SK-N-SH treated with all-trans-retinoic acid at 6 μM for 48 hours (cell line): ENCODE measurements at regions not wholly inside any gene's neighbourhood (a gene's known extent, or its start where the extent isn't known, plus 50 kb on each side); places are given as distances from the start of the nearest gene placed in this dataset.

Experiments
- ATAC-seq: fragments of 200-7000 bp; cut with Tn5 transposase; 3 replicates; pipeline ENCODE4 v1.9.1; 2020; ENCODE audit warnings: mild to moderate bottlenecking, moderate library complexity
- ARNTL ChIP-seq: fragments of 450-650 bp; formaldehyde crosslinking; IDR thresholded peaks from 2 replicates; pipeline ENCODE4 v1.5.0; 2020; ENCODE audit warnings: low read depth, mild to moderate bottlenecking, moderate library complexity, borderline replicate concordance
- BACH2 ChIP-seq: fragments of 250-450 bp; sonication (Bioruptor Pico); IDR thresholded peaks from 2 replicates; pipeline ENCODE4 v1.9.0; 2021; ENCODE audit warnings: mild to moderate bottlenecking, borderline replicate concordance
- CSDC2 ChIP-seq: fragments of 250-450 bp; sonication (Bioruptor Pico); IDR thresholded peaks from 2 replicates; pipeline ENCODE4 v1.5.0; 2020; ENCODE audit warnings: mild to moderate bottlenecking, moderate library complexity
- ESRRG ChIP-seq: fragments of 250-450 bp; sonication (Bioruptor Pico); IDR thresholded peaks from 2 replicates; pipeline ENCODE4 v1.6.1; 2021; ENCODE audit warnings: mild to moderate bottlenecking
- GLIS3 ChIP-seq: fragments of 250-450 bp; sonication (Bioruptor Pico); IDR thresholded peaks from 2 replicates; pipeline ENCODE4 v1.5.0; 2020; ENCODE audit warnings: mild to moderate bottlenecking, moderate library complexity
- ISL1 ChIP-seq: fragments of 250-450 bp; sonication (Bioruptor Pico); IDR thresholded peaks from 2 replicates; pipeline ENCODE4 v2.1.2; 2022; ENCODE audit warnings: mild to moderate bottlenecking, moderate library complexity
- OSR1 ChIP-seq: fragments of 250-450 bp; sonication (Bioruptor Pico); IDR thresholded peaks from 2 replicates; pipeline ENCODE4 v1.8.0; 2022; ENCODE audit warnings: moderate library complexity, mild to moderate bottlenecking, inconsistent platforms
- PPARA ChIP-seq: fragments of 250-450 bp; sonication (Bioruptor Pico); IDR thresholded peaks from 2 replicates; pipeline ENCODE4 v1.5.0; 2020; ENCODE audit warnings: mild to moderate bottlenecking, borderline replicate concordance
- RARB ChIP-seq: fragments of 250-450 bp; sonication (Bioruptor Pico); IDR thresholded peaks from 2 replicates; pipeline ENCODE4 v1.8.0; 2021; ENCODE audit warnings: mild to moderate bottlenecking, moderate library complexity
- SNAI2 ChIP-seq: fragments of 250-450 bp; sonication (Bioruptor Pico); IDR thresholded peaks from 2 replicates; pipeline ENCODE4 v1.5.0; 2020; ENCODE audit warnings: mild to moderate bottlenecking, moderate library complexity
- TCF4 ChIP-seq: fragments of 250-450 bp; sonication (Bioruptor Pico); IDR thresholded peaks from 2 replicates; pipeline ENCODE4 v1.8.0; 2021; ENCODE audit warnings: mild to moderate bottlenecking, moderate library complexity, borderline replicate concordance
- TOX ChIP-seq: fragments of 250-450 bp; sonication (Bioruptor Pico); IDR thresholded peaks from 2 replicates; pipeline ENCODE4 v1.8.0; 2021; ENCODE audit warnings: mild to moderate bottlenecking, moderate library complexity, borderline replicate concordance
- ZC3H10 ChIP-seq: fragments of 250-450 bp; sonication (Bioruptor Pico); IDR thresholded peaks from 2 replicates; pipeline ENCODE4 v1.5.1; 2021; ENCODE audit warnings: mild to moderate bottlenecking, moderate library complexity
- ZFP3 ChIP-seq: fragments of 250-450 bp; sonication (Bioruptor Pico); IDR thresholded peaks from 2 replicates; pipeline ENCODE4 v1.5.0; 2020; ENCODE audit warnings: mild to moderate bottlenecking, moderate library complexity
- ZFP30 ChIP-seq: fragments of 450-650 bp; formaldehyde crosslinking; IDR thresholded peaks from 2 replicates; pipeline ENCODE4 v1.5.0; 2022; ENCODE audit warnings: mild to moderate bottlenecking, moderate library complexity
- ZNF70 ChIP-seq: fragments of 450-650 bp; formaldehyde crosslinking; IDR thresholded peaks from 2 replicates; pipeline ENCODE4 v1.5.0; 2020; ENCODE audit warnings: mild to moderate bottlenecking, moderate library complexity
- ZNF8 ChIP-seq: fragments of 450-650 bp; formaldehyde crosslinking; IDR thresholded peaks from 2 replicates; pipeline ENCODE4 v1.5.0; 2020; ENCODE audit warnings: mild to moderate bottlenecking, moderate library complexity
- TF ChIP-seq, protein P1 (sequence below): fragments of 250-450 bp; sonication (Bioruptor Pico); IDR thresholded peaks from 2 replicates; pipeline ENCODE4 v1.8.0; 2020; ENCODE audit warnings: mild to moderate bottlenecking, moderate library complexity, borderline replicate concordance
- TF ChIP-seq, protein P2 (sequence below): fragments of 250-450 bp; sonication (Bioruptor Pico); IDR thresholded peaks from 2 replicates; pipeline ENCODE4 v1.5.1; 2021; ENCODE audit warnings: mild to moderate bottlenecking, moderate library complexity
- TF ChIP-seq, protein P3 (sequence below): fragments of 250-450 bp; sonication (Bioruptor Pico); IDR thresholded peaks from 2 replicates; pipeline ENCODE4 v1.5.0; 2020; ENCODE audit warnings: mild to moderate bottlenecking, moderate library complexity
- TF ChIP-seq, protein P4 (sequence below): fragments of 250-450 bp; sonication (Bioruptor Pico); IDR thresholded peaks from 2 replicates; pipeline ENCODE4 v1.5.1; 2020; ENCODE audit warnings: low read depth, mild to moderate bottlenecking, moderate library complexity
- TF ChIP-seq, protein P5 (sequence below): fragments of 250-450 bp; sonication (Bioruptor Pico); IDR thresholded peaks from 2 replicates; pipeline ENCODE4 v1.8.0; 2021; ENCODE audit warnings: low read depth, mild to moderate bottlenecking, moderate library complexity, borderline replicate concordance

DNA sequence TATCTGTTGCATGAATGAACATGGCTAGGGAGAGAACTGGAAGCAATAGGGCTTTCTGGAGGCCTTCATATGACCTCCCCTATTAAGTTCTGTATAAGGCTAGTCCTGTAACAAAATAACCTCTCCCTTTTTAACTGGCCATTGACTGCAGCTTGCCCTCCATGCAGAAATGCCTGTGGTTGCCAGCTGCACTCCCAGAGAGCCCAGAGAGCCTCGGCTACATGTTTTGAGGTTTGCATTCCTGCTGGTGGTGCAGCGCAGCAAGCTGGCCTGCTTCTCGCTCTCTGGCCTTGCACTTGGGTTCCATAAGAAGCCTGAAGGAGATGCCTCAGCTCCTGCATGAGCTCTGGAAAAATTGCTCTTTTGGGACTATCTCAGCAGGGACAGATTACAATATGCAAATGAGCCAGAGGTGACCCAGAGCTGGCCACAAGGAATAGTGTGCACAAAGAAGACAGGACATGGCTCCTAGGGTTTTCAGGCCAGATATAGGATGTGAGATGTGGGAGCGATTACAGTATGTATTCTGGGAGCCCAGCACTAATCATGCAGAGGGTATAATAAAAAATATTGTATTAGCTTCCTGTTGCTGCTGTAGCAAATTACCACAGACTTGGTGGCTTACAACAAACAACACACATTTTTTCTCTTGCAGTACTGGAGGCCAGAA is 186.7 kb downstream of the INSIG2 start:
- ATAC-seq = no peak

DNA sequence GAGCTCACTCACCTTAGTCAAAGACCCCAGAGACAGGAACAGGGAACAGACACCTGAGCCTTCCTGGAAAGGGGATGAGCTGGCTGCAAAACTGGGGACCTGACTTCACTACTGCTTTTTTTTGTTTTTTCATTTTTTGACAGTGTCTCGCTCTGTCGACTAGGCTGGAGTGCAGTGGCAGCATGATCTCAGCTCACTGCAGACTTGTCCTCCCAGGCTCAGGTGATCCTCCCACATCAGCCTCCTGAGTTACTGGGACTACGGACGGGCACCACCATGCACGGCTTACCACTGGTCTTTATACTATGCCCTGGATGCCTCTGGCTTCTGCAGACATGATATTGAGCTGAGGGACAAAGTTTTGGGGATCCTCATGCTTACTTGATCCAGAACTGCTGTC is 184.1 kb downstream of the INSIG2 start:
- TF ChIP-seq CSDC2 (CRISPR knock-in tag) (no peak), GLIS3 (no peak), ZFP30 (no peak), OSR1 (no peak), SNAI2 (CRISPR knock-in tag) (no peak), ARNTL (CRISPR knock-in tag) (no peak), ZNF70 (no peak), TOX (CRISPR knock-in tag) (no peak), ISL1 (CRISPR knock-in tag) (no peak)
- TF ChIP-seq, protein P1, sequence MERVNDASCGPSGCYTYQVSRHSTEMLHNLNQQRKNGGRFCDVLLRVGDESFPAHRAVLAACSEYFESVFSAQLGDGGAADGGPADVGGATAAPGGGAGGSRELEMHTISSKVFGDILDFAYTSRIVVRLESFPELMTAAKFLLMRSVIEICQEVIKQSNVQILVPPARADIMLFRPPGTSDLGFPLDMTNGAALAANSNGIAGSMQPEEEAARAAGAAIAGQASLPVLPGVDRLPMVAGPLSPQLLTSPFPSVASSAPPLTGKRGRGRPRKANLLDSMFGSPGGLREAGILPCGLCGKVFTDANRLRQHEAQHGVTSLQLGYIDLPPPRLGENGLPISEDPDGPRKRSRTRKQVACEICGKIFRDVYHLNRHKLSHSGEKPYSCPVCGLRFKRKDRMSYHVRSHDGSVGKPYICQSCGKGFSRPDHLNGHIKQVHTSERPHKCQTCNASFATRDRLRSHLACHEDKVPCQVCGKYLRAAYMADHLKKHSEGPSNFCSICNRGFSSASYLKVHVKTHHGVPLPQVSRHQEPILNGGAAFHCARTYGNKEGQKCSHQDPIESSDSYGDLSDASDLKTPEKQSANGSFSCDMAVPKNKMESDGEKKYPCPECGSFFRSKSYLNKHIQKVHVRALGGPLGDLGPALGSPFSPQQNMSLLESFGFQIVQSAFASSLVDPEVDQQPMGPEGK (CRISPR knock-in tag) = no peak
- TF ChIP-seq, protein P2, sequence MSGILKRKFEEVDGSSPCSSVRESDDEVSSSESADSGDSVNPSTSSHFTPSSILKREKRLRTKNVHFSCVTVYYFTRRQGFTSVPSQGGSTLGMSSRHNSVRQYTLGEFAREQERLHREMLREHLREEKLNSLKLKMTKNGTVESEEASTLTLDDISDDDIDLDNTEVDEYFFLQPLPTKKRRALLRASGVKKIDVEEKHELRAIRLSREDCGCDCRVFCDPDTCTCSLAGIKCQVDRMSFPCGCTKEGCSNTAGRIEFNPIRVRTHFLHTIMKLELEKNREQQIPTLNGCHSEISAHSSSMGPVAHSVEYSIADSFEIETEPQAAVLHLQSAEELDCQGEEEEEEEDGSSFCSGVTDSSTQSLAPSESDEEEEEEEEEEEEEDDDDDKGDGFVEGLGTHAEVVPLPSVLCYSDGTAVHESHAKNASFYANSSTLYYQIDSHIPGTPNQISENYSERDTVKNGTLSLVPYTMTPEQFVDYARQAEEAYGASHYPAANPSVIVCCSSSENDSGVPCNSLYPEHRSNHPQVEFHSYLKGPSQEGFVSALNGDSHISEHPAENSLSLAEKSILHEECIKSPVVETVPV (CRISPR knock-in tag) = no peak
- TF ChIP-seq, protein P3, sequence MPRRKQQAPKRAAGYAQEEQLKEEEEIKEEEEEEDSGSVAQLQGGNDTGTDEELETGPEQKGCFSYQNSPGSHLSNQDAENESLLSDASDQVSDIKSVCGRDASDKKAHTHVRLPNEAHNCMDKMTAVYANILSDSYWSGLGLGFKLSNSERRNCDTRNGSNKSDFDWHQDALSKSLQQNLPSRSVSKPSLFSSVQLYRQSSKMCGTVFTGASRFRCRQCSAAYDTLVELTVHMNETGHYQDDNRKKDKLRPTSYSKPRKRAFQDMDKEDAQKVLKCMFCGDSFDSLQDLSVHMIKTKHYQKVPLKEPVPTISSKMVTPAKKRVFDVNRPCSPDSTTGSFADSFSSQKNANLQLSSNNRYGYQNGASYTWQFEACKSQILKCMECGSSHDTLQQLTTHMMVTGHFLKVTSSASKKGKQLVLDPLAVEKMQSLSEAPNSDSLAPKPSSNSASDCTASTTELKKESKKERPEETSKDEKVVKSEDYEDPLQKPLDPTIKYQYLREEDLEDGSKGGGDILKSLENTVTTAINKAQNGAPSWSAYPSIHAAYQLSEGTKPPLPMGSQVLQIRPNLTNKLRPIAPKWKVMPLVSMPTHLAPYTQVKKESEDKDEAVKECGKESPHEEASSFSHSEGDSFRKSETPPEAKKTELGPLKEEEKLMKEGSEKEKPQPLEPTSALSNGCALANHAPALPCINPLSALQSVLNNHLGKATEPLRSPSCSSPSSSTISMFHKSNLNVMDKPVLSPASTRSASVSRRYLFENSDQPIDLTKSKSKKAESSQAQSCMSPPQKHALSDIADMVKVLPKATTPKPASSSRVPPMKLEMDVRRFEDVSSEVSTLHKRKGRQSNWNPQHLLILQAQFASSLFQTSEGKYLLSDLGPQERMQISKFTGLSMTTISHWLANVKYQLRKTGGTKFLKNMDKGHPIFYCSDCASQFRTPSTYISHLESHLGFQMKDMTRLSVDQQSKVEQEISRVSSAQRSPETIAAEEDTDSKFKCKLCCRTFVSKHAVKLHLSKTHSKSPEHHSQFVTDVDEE (CRISPR knock-in tag) = no peak
- no peak for ATAC-seq

More for the DNA sequence above, 186.7 kb downstream of the INSIG2 start:
- TF ChIP-seq, protein P4, sequence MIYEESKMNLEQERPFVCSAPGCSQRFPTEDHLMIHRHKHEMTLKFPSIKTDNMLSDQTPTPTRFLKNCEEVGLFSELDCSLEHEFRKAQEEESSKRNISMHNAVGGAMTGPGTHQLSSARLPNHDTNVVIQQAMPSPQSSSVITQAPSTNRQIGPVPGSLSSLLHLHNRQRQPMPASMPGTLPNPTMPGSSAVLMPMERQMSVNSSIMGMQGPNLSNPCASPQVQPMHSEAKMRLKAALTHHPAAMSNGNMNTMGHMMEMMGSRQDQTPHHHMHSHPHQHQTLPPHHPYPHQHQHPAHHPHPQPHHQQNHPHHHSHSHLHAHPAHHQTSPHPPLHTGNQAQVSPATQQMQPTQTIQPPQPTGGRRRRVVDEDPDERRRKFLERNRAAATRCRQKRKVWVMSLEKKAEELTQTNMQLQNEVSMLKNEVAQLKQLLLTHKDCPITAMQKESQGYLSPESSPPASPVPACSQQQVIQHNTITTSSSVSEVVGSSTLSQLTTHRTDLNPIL = no peak
- TF ChIP-seq, protein P2 (CRISPR knock-in tag) = no peak
- TF ChIP-seq SNAI2 (CRISPR knock-in tag) = no peak
- no peak for TF ChIP-seq TCF4
- TF ChIP-seq ZFP3 (CRISPR knock-in tag) = no peak
- no peak for TF ChIP-seq ISL1 (CRISPR knock-in tag)
- TF ChIP-seq, protein P5, sequence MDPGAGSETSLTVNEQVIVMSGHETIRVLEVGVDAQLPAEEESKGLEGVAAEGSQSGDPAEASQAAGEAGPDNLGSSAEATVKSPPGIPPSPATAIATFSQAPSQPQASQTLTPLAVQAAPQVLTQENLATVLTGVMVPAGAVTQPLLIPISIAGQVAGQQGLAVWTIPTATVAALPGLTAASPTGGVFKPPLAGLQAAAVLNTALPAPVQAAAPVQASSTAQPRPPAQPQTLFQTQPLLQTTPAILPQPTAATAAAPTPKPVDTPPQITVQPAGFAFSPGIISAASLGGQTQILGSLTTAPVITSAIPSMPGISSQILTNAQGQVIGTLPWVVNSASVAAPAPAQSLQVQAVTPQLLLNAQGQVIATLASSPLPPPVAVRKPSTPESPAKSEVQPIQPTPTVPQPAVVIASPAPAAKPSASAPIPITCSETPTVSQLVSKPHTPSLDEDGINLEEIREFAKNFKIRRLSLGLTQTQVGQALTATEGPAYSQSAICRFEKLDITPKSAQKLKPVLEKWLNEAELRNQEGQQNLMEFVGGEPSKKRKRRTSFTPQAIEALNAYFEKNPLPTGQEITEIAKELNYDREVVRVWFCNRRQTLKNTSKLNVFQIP (CRISPR knock-in tag) = no peak
- TF ChIP-seq RARB (CRISPR knock-in tag) = no peak

DNA sequence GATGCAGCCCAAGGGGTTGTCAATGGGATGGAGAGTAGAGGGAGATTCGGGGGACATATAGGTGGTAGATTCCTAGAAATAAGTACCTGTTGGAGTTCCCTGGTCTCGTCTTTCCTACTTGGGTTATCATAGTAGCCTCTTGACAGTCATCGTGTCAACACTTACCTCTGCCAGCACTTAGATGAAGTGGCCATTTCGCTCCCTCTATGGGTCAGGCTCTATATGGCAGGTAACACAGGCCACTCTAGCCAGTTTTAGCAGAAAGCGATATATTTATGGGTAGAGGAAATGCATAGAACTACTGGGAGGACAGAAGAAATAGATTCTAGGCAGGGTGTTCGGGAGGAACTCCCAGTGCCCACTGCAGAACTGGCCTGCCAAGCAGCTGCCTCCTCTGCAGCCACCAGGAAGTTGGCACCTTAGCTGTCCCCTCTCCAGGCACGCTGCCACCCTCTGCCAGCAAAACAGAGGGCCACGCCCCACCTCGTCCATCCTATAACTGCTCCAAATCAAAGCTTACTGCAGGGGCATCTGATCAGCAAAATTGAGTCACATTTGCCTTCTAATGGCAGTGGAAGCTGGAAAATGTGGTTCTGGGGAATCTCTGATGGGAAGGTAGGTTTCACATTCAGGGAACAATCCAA is 181.3 kb downstream of the INSIG2 start:
- ATAC-seq = 0 out of 3 replicates have a peak, but pooled peaks have one; percentile 44
- no peak for TF ChIP-seq ZNF8 (CRISPR knock-in tag)
- no peak for TF ChIP-seq GLIS3
- no peak for TF ChIP-seq ISL1 (CRISPR knock-in tag)
- TF ChIP-seq TCF4 = no peak
- no peak for TF ChIP-seq TOX (CRISPR knock-in tag)
- TF ChIP-seq, protein P4 = no peak
- no peak for TF ChIP-seq ZC3H10 (CRISPR knock-in tag)
- no peak for TF ChIP-seq ESRRG (CRISPR knock-in tag)
- TF ChIP-seq CSDC2 (CRISPR knock-in tag) = no peak
- no peak for TF ChIP-seq PPARA
- TF ChIP-seq, protein P5 (CRISPR knock-in tag) = no peak
- TF ChIP-seq BACH2 = no peak
